GM18873 (cell line): ENCODE measurements at regions not wholly inside any gene's neighbourhood (a gene's known extent, or its start where the extent isn't known, plus 50 kb on each side); places are given as distances from the start of the nearest gene placed in this dataset.
"Not testable (repeated sequence)": the region's sequence is repeated elsewhere in the genome, so short reads cannot be mapped to it uniquely, and the experiment has no call there.

Source experiments
- ATAC-seq: cut with Tn5 transposase; IDR thresholded peaks from one replicate; pipeline ENCODE4 v1.9.1; 2021; ENCODE audit warnings: mild to moderate bottlenecking, moderate library complexity, moderate number of reproducible peaks; ENCODE audit not compliant: unreplicated experiment, low FRiP score

DNA sequence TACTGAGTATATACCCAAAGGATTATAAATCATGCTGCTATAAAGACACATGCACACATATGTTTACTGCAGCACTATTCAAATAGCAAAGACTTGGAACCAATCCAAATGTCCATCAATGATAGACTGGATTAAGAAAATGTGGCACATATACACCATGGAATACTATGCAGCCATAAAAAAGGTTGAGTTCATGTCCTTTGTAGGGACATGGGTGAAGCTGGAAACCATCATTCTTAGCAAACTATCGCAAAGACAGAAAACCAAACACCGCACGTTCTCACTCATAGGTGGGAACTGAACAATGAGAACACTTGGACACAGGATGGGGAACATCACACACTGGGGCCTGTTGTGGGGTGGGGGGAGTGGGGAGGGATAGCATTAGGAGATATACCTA, 378.3 kb upstream of the PIK3R1 start:
- ATAC-seq, result not testable (repeated sequence)

DNA sequence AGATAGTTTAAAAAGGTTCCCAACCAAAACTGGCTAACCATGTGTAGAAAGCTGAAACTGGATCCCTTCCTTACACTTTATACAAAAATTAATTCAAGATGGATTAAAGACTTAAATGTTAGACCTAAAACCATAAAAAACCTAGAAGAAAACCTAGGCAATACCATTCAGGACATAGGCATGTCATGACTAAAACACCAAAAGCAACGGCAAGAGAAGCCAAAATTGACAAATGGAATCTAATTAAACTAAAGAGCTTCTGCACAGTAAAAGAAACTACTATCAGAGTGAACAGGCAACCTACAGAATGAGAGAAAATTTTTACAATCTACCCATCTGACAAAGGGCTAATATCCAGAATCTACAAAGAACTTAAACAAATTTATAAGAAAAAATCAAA, 379.1 kb upstream of the PIK3R1 start:
- not testable (repeated sequence) for ATAC-seq

DNA sequence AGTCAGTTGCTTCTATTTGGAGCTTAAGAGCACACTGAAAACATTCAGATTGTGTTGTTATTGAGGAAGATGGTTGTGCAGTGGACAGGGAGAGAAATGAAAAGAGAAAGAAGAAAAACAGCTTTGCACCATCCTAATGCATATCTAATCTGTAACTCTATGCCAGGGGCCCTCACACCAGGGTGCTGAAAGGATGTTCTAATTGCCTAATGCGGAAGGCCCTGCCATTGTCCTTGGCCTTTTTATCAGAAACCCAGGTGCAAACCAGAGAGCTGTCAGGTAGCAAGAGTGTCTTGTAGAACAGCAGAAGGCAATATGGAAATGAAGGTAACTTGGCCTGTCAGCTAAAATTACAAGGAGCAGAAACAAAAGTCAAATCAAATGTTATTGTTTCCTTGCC, 384.5 kb upstream of the PIK3R1 start:
- no peak for ATAC-seq

DNA sequence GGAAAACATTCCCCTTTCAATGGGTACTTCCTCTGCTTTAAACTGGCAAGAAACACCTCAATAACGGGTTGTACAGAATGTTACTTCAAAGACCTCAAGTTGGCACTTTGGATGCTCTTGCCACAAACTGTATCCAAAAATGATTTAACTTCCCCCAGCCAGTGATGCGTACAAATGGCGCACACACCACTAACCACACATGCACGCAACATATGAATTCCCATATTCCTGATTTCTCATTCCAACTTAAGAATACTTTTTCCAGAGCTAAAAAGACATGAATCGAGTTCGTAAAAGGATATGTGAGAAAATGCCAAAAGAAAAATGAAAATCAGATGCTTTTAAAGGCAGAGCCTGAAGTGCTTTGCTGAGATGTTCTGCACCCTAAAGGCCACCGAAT, 388.0 kb upstream of the PIK3R1 start:
- no peak for ATAC-seq

DNA sequence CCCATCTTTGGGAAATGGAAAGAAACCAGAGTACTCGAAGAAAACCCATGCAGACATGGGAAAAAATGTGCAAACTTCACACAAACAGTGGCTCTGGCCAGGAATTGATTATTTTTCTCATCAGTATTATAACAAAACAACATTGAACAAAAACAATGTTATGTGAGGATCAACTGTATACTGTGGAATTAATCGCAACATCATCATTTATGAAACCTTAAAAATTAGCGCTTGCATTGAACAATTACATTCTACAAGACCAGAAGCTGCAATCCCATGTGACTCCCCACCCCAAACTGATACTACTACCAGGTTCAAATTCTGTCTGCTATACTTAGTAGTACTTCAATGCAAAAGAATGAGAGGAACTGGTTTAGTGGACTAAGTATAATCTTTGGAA, 390.7 kb upstream of the PIK3R1 start:
- no peak for ATAC-seq

DNA sequence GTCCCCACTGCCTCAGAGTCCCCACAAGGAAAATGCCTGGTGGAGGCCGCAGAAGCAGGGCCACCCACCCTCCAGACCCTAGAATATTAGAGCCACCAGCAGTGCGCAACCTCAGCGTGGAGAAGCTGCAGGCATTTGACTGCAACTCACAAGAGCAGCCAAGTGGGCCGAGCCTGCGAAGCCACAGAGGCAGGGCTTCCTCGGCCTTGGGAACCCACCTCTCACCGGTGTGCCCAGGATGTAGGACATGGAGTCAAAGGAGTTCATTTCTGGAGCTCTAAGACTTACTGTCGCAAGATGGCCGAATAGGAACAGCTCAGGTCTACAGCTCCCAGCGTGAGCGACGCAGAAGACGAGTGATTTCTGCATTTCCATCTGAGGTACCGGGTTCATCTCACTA, 397.9 kb upstream of the PIK3R1 start:
- no peak for ATAC-seq

DNA sequence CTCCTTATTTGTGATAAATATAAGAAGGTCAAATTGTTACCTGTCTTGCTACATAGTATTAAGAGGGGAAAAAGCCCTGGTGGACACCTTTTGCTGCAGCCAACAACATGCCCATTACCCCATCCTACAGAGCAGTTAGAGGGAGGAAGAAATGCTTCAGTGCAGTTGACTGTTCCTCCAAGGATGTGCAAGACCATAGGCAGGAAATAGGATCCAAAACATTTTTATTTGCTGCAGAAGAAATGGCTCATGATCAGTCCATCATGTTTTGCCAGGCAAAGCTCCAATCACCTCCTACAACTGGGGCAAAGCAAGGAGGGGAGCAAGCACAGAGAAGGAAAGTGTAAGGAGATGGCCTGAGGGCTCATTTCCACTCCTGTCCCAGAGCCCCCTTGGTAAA, 399.1 kb upstream of the PIK3R1 start:
- no peak for ATAC-seq

DNA sequence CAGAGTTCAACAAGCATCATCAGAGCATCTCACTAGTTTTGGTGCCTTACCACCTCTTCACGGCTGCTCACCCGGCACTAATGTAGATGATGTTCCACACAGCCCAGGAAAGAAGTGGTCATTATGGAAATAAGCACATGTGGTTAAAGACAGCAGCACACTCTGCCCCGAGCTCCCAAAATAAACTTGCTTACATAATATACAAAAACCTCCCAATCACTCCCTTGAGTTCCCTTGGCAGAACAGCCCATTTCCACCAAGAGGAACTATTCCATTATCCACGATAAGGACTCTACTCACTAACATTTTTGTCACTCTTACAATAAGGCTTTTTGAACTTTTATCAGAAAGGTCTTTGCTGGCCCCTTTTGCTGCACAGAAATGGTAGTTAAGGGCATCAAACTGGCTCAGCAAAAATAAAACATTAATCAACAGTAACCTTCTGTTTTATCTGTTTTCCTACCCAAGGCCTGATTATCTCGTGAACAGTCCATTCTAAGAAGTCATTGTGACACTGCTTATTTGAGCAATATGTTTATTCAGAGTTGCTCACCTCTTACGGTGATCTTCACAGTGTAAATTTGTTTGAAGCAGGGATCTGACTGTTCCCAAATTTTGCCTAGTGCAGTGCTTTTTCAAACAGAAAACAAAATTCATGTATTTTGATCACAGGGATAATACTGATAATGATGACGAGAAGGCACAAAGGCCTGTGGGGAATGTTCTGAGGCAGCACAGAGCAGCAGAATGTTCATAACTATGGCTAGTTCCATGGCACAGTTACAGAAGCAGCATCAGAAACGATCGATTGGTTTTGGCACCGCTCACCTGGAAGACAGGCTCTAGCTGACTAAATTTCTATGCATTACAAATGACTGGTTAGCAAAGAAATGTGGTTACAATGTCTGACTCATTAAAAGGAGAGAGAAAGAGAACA, 399.8 kb upstream of the PIK3R1 start:
- no peak for ATAC-seq

- ATAC-seq, result no peak
Observed at GRCh38 chr5:67814569-67815311, 400.8 kb upstream of the PIK3R1 start.

- no peak for ATAC-seq
Observed at GRCh38 chr5:67813877-67814539, 401.5 kb upstream of the PIK3R1 start.

DNA sequence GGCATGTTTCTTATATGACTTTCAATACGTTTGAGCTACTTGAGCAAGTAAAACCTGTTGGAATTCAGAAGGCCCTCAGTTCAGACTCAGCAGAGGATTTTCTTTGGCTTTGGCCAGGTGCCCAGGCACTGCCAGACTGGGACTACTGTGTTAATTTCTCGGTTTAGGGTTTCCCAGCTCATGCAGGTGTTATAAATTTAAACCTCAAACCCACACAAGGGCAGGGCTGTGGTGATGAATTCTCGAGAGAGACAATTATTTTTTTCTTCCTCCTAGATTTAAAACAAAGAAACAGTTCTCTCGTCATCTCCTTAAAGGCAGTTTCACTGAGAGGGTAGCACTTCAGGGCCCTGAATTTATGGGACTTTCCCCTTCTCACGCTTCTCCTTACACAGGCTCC, 406.0 kb upstream of the PIK3R1 start:
- no peak for ATAC-seq

DNA sequence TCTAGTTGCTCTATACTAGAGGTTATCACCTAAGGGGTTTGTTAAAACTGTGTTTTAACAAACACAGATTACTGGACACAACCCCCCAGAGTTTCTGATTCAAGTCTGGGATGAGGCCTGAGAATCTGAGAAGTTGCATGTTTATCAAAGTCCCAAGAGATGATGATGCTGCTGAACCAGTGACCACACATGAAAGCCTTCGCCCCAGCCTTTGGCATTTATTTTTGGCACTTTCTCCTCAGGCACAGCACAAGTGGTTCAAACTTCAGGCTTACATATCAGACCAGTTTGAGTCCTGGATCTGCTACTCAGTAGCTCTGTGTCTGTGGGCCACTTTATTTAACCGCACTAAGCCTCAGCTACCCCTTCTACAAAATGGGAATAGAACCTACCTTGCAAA, 407.2 kb upstream of the PIK3R1 start:
- no peak for ATAC-seq

DNA sequence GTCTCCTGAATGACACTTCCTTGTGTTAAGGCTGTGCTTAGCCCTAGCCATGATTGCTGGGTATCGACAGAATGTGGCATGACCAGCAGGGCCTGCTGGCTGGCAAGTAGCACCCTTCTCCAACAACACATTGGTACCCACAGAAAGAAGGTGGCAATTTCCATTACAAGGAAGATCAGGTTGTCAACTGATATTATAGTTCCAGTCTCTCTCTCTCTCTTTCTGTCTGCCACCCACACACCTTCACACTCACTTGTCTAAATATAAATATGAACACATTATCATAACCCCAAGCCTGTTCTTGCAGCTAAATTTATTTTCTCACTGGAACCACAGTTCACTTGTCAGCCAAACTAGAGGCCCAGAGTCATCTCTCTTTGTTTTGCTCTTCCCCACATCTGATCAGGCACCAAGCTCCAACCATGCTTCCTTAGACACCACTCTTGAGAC, 408.1 kb upstream of the PIK3R1 start:
- ATAC-seq, result no peak

GRCh38 chr5:67806654-67807438, 408.7 kb upstream of the PIK3R1 start:
- ATAC-seq, result no peak

- ATAC-seq, result no peak
Observed at GRCh38 chr5:67805666-67806348, 409.7 kb upstream of the PIK3R1 start.

- ATAC-seq, result no peak
Observed at GRCh38 chr5:67802766-67803165, 412.8 kb upstream of the PIK3R1 start.

DNA sequence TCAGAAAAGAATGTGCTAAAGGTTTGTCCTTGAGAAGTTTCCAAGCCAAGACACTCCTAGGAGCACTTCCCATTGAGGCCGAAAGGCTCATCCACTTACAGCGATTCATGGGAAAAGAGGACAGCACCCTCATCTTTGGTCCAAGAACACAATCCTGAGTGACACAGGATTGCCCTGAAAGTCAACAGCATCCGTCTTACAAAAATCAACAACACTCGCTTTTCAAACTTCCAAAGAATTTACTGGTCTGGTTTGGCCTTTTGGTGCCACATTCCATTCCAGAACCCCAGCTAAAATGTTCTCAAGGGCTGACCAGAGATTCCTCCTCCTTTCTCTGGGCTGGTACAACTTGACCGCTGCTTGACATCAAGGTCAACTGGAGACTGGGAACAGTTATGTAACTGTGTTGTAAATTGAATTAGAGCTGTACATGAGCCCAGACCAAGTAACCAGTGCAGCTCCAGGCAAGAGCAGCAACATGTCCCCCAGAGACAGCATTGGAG, 415.8 kb upstream of the PIK3R1 start:
- ATAC-seq, result no peak

DNA sequence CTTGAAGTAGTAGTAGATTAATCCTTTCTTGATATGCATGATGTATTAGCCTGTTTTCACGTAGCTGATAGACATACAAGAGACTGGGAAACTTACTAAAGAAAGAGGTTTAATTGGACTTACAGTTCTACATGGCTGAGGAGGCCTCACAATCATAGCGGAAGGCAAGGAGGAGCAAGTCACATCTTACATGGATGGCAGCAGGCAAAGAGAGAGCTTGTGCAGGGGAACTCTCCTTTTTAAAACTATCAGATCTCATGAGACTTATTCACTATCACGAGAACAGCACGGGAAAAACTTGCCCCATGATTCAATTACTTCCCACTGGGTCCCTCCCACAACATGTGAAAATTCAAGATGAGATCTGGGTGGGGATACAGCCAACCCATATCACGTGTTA, 417.1 kb upstream of the PIK3R1 start:
- ATAC-seq, result not testable (repeated sequence)

- no peak for ATAC-seq
Observed at GRCh38 chr5:67795781-67796477, 419.6 kb upstream of the PIK3R1 start.
